Ammon's horn (tissue), 1 donor: ENCODE measurements at regions not wholly inside any gene's neighbourhood (a gene's known extent, or its start where the extent isn't known, plus 50 kb on each side); places are given as distances from the start of the nearest gene placed in this dataset.

Source experiments
- DNase-seq: peaks from one replicate; pipeline ENCODE4 v3.0.0-alpha.2; 2016; ENCODE audit warnings: low spot score

GRCh38 chrX:143171703-143172102 is 146.0 kb downstream of the SPANXN4 start:
- DNase-seq = no peak

- DNase-seq = no peak
These were observed 140.1 kb downstream of the SPANXN4 start for GRCh38 chrX:143165778-143166177.

- DNase-seq = no peak
These were observed 114.0 kb downstream of the SPANXN4 start for GRCh38 chrX:143139681-143140080.

- DNase-seq = no peak
These were observed 95.7 kb downstream of the SPANXN4 start for GRCh38 chrX:143121477-143121876.

GRCh38 chrX:143115466-143115865 is 89.7 kb downstream of the SPANXN4 start:
- DNase-seq = no peak

GRCh38 chrX:143095816-143096215 is 70.1 kb downstream of the SPANXN4 start:
- no peak for DNase-seq

- no peak for DNase-seq
These were observed 69.6 kb downstream of the SPANXN4 start for GRCh38 chrX:143095321-143095720.

- no peak for DNase-seq
These were observed 68.8 kb downstream of the SPANXN4 start for GRCh38 chrX:143094417-143095023.
